ENCODE measurements at regions not wholly inside any gene's neighbourhood (a gene's known extent, or its start where the extent isn't known, plus 50 kb on each side); places are given as distances from the start of the nearest gene placed in this dataset.

DNA sequence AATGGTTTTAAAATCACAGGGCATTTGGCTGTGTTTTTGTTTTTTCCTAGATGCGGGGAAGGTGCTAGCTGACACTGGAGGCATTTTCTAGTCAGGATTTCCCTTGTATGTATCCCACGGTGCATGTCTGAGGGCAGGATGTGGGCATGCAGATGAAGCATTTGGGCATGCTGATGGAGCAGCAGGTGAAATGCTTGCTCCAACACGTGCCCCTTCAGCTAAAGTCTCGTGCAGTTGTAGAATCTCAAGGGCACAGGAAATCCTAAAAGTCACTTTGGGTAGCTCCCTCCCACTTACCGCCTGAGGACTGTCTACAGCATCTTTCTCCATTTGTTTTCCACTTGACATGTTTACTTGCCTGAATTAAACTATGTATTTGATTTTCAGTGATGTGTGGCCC lies 429.4 kb upstream of the B3GAT1 start:
- no peak for TF ChIP-seq POLR2A (IDR thresholded peaks at IDR 0.05)
- TF ChIP-seq, protein P1, sequence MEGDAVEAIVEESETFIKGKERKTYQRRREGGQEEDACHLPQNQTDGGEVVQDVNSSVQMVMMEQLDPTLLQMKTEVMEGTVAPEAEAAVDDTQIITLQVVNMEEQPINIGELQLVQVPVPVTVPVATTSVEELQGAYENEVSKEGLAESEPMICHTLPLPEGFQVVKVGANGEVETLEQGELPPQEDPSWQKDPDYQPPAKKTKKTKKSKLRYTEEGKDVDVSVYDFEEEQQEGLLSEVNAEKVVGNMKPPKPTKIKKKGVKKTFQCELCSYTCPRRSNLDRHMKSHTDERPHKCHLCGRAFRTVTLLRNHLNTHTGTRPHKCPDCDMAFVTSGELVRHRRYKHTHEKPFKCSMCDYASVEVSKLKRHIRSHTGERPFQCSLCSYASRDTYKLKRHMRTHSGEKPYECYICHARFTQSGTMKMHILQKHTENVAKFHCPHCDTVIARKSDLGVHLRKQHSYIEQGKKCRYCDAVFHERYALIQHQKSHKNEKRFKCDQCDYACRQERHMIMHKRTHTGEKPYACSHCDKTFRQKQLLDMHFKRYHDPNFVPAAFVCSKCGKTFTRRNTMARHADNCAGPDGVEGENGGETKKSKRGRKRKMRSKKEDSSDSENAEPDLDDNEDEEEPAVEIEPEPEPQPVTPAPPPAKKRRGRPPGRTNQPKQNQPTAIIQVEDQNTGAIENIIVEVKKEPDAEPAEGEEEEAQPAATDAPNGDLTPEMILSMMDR (IDR thresholded peaks at IDR 0.05), result no peak

All from uterus (tissue), 2 donors.